Cardiac fibroblast (primary cell): ENCODE measurements at regions not wholly inside any gene's neighbourhood (a gene's known extent, or its start where the extent isn't known, plus 50 kb on each side); places are given as distances from the start of the nearest gene placed in this dataset.

ENCODE experiments used
- DNase-seq, 2 donors: peaks; one replicate each; pipeline versions ENCODE4 v3.0.0 to v3.0.0-alpha.2; 2010; ENCODE audit warnings: low read depth in 2 of 2
- H3K4me3 ChIP-seq, 2 donors: replicated peaks in 1 of 2; 1 replicate in 1 of 2; 2 replicates in 1 of 2; pipeline ENCODE4 v1.5.1; 2011; ENCODE audit warnings: low read depth in 2 of 2, low read length in 2 of 2, mild to moderate bottlenecking in 2 of 2, moderate library complexity in 1 of 2
- CTCF ChIP-seq: IDR thresholded peaks from one replicate; pipeline ENCODE4 v1.5.1; 2011; ENCODE audit warnings: low read depth, mild to moderate bottlenecking, low read length, inconsistent platforms

- DNase-seq = no peak
- TF ChIP-seq CTCF = no peak
Observed at GRCh38 chr20:47863315-47863965, 78.2 kb upstream of the SULF2 start.

GRCh38 chr20:47862574-47863240, 77.4 kb upstream of the SULF2 start:
- DNase-seq = no peak
- no peak for TF ChIP-seq CTCF
- no peak overlapping the region for H3K4me3 ChIP-seq

More at GRCh38 chr20:47863315-47863965, 78.2 kb upstream of the SULF2 start:
- H3K4me3 ChIP-seq = no peak overlapping the region

- no peak overlapping the region for H3K4me3 ChIP-seq
- TF ChIP-seq CTCF = no peak
- DNase-seq = no peak
Observed at GRCh38 chr20:47861116-47861515, 75.8 kb upstream of the SULF2 start.

- no peak for DNase-seq
- no peak for TF ChIP-seq CTCF
- no peak overlapping the region for H3K4me3 ChIP-seq
Observed at GRCh38 chr20:47860049-47860830, 75.0 kb upstream of the SULF2 start.

- no peak overlapping the region for H3K4me3 ChIP-seq
- TF ChIP-seq CTCF = no peak
- DNase-seq = peak; percentile 14 to 26
Observed at GRCh38 chr20:47859278-47859677, 74.0 kb upstream of the SULF2 start.

GRCh38 chr20:47857569-47858464, 72.5 kb upstream of the SULF2 start:
- peak; percentile 27 to 56 for DNase-seq
- no peak for TF ChIP-seq CTCF
- H3K4me3 ChIP-seq = no peak overlapping the region
